MM.1S (cell line): ENCODE measurements at regions not wholly inside any gene's neighbourhood (a gene's known extent, or its start where the extent isn't known, plus 50 kb on each side); places are given as distances from the start of the nearest gene placed in this dataset.

Source experiments
- DNase-seq: peaks from one replicate; pipeline ENCODE4 v3.0.0-alpha.2; 2015
- H2AFZ ChIP-seq: fragments of 300-600 bp; sonication (generic); 2 replicates; pipeline ENCODE4 v1.6.0; 2016; ENCODE audit warnings: antibody characterized with exemption, low read length
- H3F3A ChIP-seq: fragments of 300-600 bp; sonication (generic); 2 replicates; pipeline ENCODE4 v1.6.1; 2016; ENCODE audit warnings: mild to moderate bottlenecking, antibody characterized with exemption, low read length, moderate library complexity, mixed read lengths; ENCODE audit not compliant: insufficient read depth
- H3K27ac ChIP-seq: fragments of 300-600 bp; sonication (generic); 2 replicates; pipeline ENCODE4 v1.5.1; 2016; ENCODE audit warnings: mild to moderate bottlenecking, low read length
- H3K27me3 ChIP-seq: fragments of 300-600 bp; sonication (generic); replicated peaks from 2 replicates; pipeline ENCODE4 v1.6.0; 2016; ENCODE audit warnings: low read length; ENCODE audit not compliant: insufficient read depth
- H3K36me3 ChIP-seq: fragments of 300-600 bp; sonication (generic); replicated peaks from 2 replicates; pipeline ENCODE4 v1.6.1; 2016; ENCODE audit warnings: mild to moderate bottlenecking, low read length, mixed read lengths; ENCODE audit not compliant: insufficient read depth
- H3K4me1 ChIP-seq: fragments of 300-600 bp; sonication (generic); 2 replicates; pipeline ENCODE4 v1.6.1; 2016; ENCODE audit warnings: low read length, mixed read lengths
- H3K4me2 ChIP-seq: fragments of 300-600 bp; sonication (generic); 2 replicates; pipeline ENCODE4 v1.6.0; 2016; ENCODE audit warnings: low read depth, low read length
- H3K4me3 ChIP-seq: fragments of 300-600 bp; sonication (generic); 2 replicates; pipeline ENCODE4 v1.5.1; 2016; ENCODE audit warnings: low read length, mixed read lengths
- H3K79me2 ChIP-seq: fragments of 300-600 bp; sonication (generic); 2 replicates; pipeline ENCODE4 v1.6.1; 2016; ENCODE audit warnings: mixed run types, low read length, mixed read lengths
- H3K9ac ChIP-seq: fragments of 300-600 bp; sonication (generic); 2 replicates; pipeline ENCODE4 v1.6.1; 2016; ENCODE audit warnings: low read length, mixed read lengths
- H3K9me2 ChIP-seq: fragments of 300-600 bp; sonication (generic); replicated peaks from 2 replicates; pipeline ENCODE4 v1.6.1; 2016; ENCODE audit warnings: mild to moderate bottlenecking, low read length, mixed read lengths; ENCODE audit not compliant: insufficient read depth
- H3K9me3 ChIP-seq: fragments of 300-600 bp; sonication (generic); replicated peaks from 2 replicates; pipeline ENCODE4 v1.6.1; 2016; ENCODE audit warnings: mild to moderate bottlenecking, low read length, mixed read lengths; ENCODE audit not compliant: insufficient read depth
- H4K20me1 ChIP-seq: fragments of 300-600 bp; sonication (generic); 2 replicates; pipeline ENCODE4 v1.6.1; 2016; ENCODE audit warnings: mild to moderate bottlenecking, low read length, moderate library complexity, mixed read lengths; ENCODE audit not compliant: insufficient read depth
- EZH2 ChIP-seq: fragments of 300-600 bp; sonication (generic); optimal IDR thresholded peaks from 2 replicates; pipeline ENCODE3; 2017; ENCODE audit warnings: low read depth, mild to moderate bottlenecking, antibody characterized with exemption, low read length, mixed read lengths
- EZH2phosphoT487 ChIP-seq: fragments of 300-600 bp; sonication (generic); IDR thresholded peaks from 2 replicates; pipeline ENCODE4 v1.6.1; 2018; ENCODE audit warnings: antibody characterized with exemption, low read length
- TF ChIP-seq, protein P1 (sequence below): fragments of 300-600 bp; sonication (generic); IDR thresholded peaks from 2 replicates; pipeline ENCODE4 v1.5.1; 2016; ENCODE audit warnings: antibody characterized with exemption, low read length, mixed read lengths

DNA sequence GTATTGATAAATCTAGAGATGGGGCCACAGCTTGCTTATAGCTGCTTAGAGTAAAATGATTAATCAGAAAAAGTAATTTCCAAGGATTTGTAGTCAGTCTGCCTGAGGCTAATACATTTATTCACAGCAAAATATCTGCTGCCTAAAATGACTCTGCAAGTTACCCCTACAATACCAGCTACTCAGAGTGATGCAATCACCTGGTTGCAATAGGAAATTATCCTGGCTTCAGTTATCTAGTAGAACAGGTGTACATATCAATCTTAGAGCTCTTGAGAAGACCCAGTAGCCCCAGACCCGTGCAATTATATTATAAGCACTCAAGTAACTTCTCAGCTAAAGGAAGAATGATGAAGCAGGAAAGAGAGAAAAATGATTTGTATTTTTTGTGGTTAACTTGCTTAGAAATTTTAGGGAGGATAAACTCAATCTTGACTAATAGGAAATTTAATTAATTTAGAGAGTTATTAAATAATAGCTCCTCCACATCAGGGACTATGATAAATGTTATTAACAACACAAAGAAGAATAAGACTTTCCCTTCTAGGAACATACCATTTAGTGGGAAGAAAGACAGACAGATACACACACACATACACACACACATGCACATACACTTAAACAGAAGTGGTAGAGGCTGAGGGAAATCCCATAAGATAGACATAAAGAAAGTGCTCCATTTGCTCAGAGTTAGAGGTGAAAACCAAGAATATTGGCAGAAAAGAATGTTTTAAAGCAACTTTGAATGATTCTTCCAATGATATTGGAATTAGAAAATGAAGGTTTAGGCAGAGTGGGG is 140.4 kb upstream of the PRSS1 start:
- no peak overlapping the region for H3K4me3 ChIP-seq
- no peaks in the 10 kb centered on the region for H3K9me3 ChIP-seq
- H3K27me3 ChIP-seq: no peaks in the 10 kb centered on the region
- no peaks in the 10 kb centered on the region for H4K20me1 ChIP-seq
- no peak overlapping the region for H3K27ac ChIP-seq
- H3K9me2 ChIP-seq: no peaks in the 10 kb centered on the region
- DNase-seq: no peak
- no peaks in the 10 kb centered on the region for H3F3A ChIP-seq
- no peak for TF ChIP-seq EZH2phosphoT487
- TF ChIP-seq, protein P1, sequence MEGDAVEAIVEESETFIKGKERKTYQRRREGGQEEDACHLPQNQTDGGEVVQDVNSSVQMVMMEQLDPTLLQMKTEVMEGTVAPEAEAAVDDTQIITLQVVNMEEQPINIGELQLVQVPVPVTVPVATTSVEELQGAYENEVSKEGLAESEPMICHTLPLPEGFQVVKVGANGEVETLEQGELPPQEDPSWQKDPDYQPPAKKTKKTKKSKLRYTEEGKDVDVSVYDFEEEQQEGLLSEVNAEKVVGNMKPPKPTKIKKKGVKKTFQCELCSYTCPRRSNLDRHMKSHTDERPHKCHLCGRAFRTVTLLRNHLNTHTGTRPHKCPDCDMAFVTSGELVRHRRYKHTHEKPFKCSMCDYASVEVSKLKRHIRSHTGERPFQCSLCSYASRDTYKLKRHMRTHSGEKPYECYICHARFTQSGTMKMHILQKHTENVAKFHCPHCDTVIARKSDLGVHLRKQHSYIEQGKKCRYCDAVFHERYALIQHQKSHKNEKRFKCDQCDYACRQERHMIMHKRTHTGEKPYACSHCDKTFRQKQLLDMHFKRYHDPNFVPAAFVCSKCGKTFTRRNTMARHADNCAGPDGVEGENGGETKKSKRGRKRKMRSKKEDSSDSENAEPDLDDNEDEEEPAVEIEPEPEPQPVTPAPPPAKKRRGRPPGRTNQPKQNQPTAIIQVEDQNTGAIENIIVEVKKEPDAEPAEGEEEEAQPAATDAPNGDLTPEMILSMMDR: no peak
- TF ChIP-seq EZH2: no peak
- peaks cover 9% of the 10 kb centered on the region; the same call in 1 of the 2 replicates for H3K4me1 ChIP-seq
- H3K79me2 ChIP-seq: no peaks in the 10 kb centered on the region
- no peaks in the 10 kb centered on the region for H3K36me3 ChIP-seq
- no peak overlapping the region for H2AFZ ChIP-seq
- no peak overlapping the region for H3K4me2 ChIP-seq
- no peak overlapping the region for H3K9ac ChIP-seq

DNA sequence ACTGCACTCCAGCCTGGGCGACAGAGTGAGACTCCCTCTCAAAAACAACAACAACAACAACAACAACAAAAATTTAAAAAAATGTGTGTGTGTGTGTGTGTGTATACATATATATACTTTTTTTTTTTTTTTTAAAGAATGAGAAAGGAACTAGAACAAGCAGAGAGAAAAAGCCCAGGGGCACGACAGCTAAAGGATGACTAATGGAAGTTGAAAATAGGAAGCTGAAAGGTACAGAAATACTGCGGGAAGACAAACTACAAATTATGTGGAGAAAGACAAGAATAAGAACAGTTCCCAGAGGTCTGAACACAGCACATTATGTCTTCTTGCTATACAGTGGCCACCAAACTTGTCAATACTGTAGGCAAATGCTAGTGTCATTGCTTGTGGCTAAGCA is 141.9 kb upstream of the PRSS1 start:
- Histone ChIP-seq H3K27ac (no peak overlapping the region), H3K27me3 (no peaks in the 10 kb centered on the region), H3K4me2 (no peak overlapping the region), H3K4me1 (peaks cover 9% of the 10 kb centered on the region; the same call in 1 of the 2 replicates), H3K79me2 (no peaks in the 10 kb centered on the region), H3K9me2 (no peaks in the 10 kb centered on the region), H4K20me1 (no peaks in the 10 kb centered on the region), H3K9ac (no peak overlapping the region), H3K36me3 (no peaks in the 10 kb centered on the region), H2AFZ (no peak overlapping the region), H3K4me3 (no peak overlapping the region), H3K9me3 (no peaks in the 10 kb centered on the region), H3F3A (no peaks in the 10 kb centered on the region)
- TF ChIP-seq, protein P1: no peak
- no peak for DNase-seq

DNA sequence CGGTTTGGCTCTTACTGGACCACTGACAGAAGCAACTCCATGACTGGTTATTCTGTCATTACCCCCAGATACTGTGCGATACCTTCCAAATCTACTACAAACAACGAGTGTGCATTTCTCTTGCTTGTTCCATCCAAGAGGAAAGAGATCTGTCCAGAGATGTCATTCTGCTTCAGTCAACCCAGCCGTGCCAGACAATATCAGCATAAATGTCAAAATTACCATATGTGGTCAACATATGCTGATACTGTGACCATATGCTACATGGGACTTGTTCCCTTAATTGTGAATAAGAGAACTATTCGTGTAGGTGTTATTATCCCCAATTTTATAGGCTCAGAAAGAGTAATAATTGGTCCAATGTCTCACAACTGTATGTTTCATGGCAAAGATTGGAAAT is 143.2 kb upstream of the PRSS1 start:
- Histone ChIP-seq H3K4me1 (peaks cover 9% of the 10 kb centered on the region; the same call in 1 of the 2 replicates), H3K27me3 (no peaks in the 10 kb centered on the region), H3K9ac (no peak overlapping the region), H3K9me2 (no peaks in the 10 kb centered on the region), H3K27ac (no peak overlapping the region), H3F3A (no peaks in the 10 kb centered on the region), H3K36me3 (no peaks in the 10 kb centered on the region), H3K9me3 (no peaks in the 10 kb centered on the region), H3K4me3 (no peak overlapping the region), H4K20me1 (no peaks in the 10 kb centered on the region), H2AFZ (no peak overlapping the region), H3K4me2 (no peak overlapping the region), H3K79me2 (no peaks in the 10 kb centered on the region)
- TF ChIP-seq EZH2phosphoT487: no peak
- TF ChIP-seq EZH2: no peak
- TF ChIP-seq, protein P1: no peak
- DNase-seq: no peak
